Adrenal gland (tissue), 9 donors: ENCODE measurements at regions not wholly inside any gene's neighbourhood (a gene's known extent, or its start where the extent isn't known, plus 50 kb on each side); places are given as distances from the start of the nearest gene placed in this dataset.

Experiments
- DNase-seq, 7 donors: peaks; one replicate each; pipeline ENCODE4 v3.0.0-alpha.2; 2019 to 2020
- H3K27ac ChIP-seq, 5 donors: fragments of 200-600 bp; sonication (generic) in 4 of 5; 1 replicate in 3 of 5; 2 replicates in 2 of 5; pipeline versions ENCODE4 v1.5.1 to v1.8.0; 2016 to 2020; ENCODE audit warnings: mild to moderate bottlenecking in 1 of 5
- H3K27me3 ChIP-seq: fragments of 200-600 bp; 2 replicates; pipeline ENCODE4 v1.8.0; 2021
- H3K36me3 ChIP-seq, 2 donors: fragments of 200-600 bp; replicated peaks in 1 of 2; 1 replicate in 1 of 2; 2 replicates in 1 of 2; pipeline versions ENCODE4 v1.5.1 to v1.8.0; 2018 to 2022
- H3K4me1 ChIP-seq, 2 donors: fragments of 200-600 bp; replicated peaks in 1 of 2; 1 replicate in 1 of 2; 2 replicates in 1 of 2; pipeline versions ENCODE4 v1.5.1 to v1.8.0; 2018 to 2021
- H3K4me3 ChIP-seq, 4 donors: fragments of 200-600 bp; sonication (generic) in 3 of 4; one replicate each; pipeline ENCODE4 v1.5.1; 2016 to 2018
- H3K9me3 ChIP-seq, 3 donors: fragments of 200-600 bp; sonication (generic) in 1 of 3; replicated peaks in 1 of 3; 1 replicate in 2 of 3; 2 replicates in 1 of 3; pipeline versions ENCODE4 v1.5.1 to v1.8.0; 2016 to 2021
- POLR2A ChIP-seq, 2 donors: fragments of 450-650 bp; IDR thresholded peaks; one replicate each; pipeline ENCODE4 v1.6.1; 2017; ENCODE audit warnings: antibody characterized with exemption in 2 of 2, mild to moderate bottlenecking in 2 of 2, moderate library complexity in 1 of 2
- WGBS, 4 donors: extraction: QIAGEN DNeasy Blood & Tissue Kit in 2 of 4; methylation state at CpG; one replicate each; pipeline versions ENCODE4 v1.1.5 to v1.1.7; 2013 to 2017; 5-methylcytosine and 5-hydroxymethylcytosine counted together
- intact Hi-C, 2 donors: fragments of 100-400 bp; cut with DNase I; formaldehyde crosslinking; loops; one replicate each; pipeline versions ENCODE4 v1.14.1 to v1.15.0; 2022 to 2023
- TF ChIP-seq, protein P1 (sequence below), 6 experiments: fragments of 450-650 bp in 4 of 6; fragments of 200-600 bp in 2 of 6; sonication (generic) in 1 of 6; IDR thresholded peaks; 1 replicate in 5 of 6; 2 replicates in 1 of 6; pipeline versions ENCODE4 v1.5.1 to v1.8.0; 2016 to 2021; ENCODE audit warnings: antibody characterized with exemption in 6 of 6, mild to moderate bottlenecking in 2 of 6, moderate library complexity in 1 of 6
- donor health status: healthy with polysubstance abuse.
- donor health status: Bipolar disorder and iron deficiency.
- donor health status: DM: yes; HTN: yes; CAD: no.
- donor health status: DM: no; HTN: no; CAD: no.
- donor health status: DM: no; HTN: no; CAD: no.

DNA sequence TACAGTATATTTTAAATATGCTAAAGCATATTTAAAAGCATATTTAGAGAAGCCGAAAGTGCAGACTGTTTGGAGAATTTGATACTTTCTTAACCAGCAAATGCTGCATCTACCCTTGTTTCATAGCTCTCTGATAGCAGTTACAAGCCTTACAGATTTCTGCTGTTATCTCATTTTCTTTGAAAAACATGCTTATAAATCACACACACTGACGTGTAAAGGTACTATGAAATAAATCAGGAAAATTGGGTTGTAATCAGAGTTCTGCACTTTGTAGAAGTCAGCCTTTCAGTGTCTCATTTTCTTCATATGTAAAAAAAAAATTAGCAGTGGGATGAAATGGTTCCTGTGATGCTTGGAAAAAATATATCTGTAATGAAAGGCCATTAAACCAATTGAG lies 1432.4 kb upstream of the ATXN8OS start:
- no peak for TF ChIP-seq POLR2A (IDR thresholded peaks at IDR 0.05)
- TF ChIP-seq, protein P1, sequence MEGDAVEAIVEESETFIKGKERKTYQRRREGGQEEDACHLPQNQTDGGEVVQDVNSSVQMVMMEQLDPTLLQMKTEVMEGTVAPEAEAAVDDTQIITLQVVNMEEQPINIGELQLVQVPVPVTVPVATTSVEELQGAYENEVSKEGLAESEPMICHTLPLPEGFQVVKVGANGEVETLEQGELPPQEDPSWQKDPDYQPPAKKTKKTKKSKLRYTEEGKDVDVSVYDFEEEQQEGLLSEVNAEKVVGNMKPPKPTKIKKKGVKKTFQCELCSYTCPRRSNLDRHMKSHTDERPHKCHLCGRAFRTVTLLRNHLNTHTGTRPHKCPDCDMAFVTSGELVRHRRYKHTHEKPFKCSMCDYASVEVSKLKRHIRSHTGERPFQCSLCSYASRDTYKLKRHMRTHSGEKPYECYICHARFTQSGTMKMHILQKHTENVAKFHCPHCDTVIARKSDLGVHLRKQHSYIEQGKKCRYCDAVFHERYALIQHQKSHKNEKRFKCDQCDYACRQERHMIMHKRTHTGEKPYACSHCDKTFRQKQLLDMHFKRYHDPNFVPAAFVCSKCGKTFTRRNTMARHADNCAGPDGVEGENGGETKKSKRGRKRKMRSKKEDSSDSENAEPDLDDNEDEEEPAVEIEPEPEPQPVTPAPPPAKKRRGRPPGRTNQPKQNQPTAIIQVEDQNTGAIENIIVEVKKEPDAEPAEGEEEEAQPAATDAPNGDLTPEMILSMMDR (IDR thresholded peaks at IDR 0.05): no peak
- 38 to 54% (median 50%) methylated on average over 2 of the region's 2 CpGs for WGBS, 4 donors
- Histone ChIP-seq H3K27me3 (no peaks in the 10 kb centered on the region), H3K9me3 (no peaks in the 10 kb centered on the region), H3K4me1 (no peaks in the 10 kb centered on the region), H3K27ac (no peak overlapping the region), H3K4me3 (no peak overlapping the region), H3K36me3 (no peaks in the 10 kb centered on the region)
- intact Hi-C loops: no loop called here
- DNase-seq: no peak

DNA sequence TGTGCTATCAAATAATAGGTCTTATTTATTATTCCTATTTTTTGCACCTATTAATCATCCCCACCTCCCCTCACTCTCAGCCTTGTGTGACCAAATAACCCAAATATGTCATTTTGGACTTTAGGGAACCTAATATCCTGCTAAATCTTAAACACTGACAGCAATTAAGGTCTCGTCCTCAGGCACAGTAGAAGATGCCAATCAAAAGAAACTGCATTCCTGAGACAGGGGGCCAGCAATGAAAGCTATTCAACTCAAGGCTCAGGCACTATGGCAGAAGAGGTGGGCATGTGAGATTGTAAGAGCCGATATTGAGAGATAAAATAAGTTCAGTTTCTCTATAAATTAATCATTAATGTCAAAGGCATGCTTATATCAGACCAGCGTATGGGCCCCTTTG lies 1437.7 kb upstream of the PCDH9 start:
- H3K4me1 ChIP-seq: no peaks in the 10 kb centered on the region
- DNase-seq: no peak
- 72 to 81% (median 76%) methylated on average over 3 of the region's 3 CpGs for WGBS, 4 donors
- no peaks in the 10 kb centered on the region for H3K9me3 ChIP-seq
- intact Hi-C loops: no loop called here
- no peak for TF ChIP-seq POLR2A (IDR thresholded peaks at IDR 0.05)
- TF ChIP-seq, protein P1 (IDR thresholded peaks at IDR 0.05): no peak
- no peaks in the 10 kb centered on the region for H3K36me3 ChIP-seq
- H3K4me3 ChIP-seq: no peak overlapping the region
- H3K27me3 ChIP-seq: no peaks in the 10 kb centered on the region
- H3K27ac ChIP-seq: no peak overlapping the region

DNA sequence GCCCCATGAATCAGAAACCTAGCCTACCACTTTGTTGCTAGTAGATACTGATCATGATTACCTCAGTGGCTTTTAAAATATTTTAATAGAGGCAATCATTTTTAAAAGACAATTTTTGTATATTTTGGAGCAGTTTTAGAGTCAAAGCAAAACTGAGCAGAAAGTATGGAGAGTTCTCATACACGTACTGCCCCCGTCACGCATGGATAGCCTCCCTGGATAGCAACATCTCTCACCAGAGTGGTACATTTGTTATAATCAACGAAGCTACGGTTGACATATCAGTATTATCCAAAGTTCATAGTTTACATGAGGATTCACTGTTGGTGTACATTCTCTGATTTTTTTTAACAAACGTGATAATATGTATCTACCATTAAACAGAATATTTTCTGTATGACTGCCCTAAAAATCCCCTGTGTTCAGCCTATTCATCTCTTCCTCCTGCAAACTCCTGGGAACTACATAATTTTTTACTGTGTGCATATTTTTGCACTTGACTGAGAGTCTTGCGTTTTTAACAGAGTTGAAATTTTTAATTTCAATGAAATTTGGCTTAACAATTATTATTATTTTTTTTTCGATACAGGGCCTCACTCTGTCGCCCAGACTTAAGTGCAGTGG lies 1436.8 kb upstream of the PCDH9 start:
- Histone ChIP-seq H3K27me3 (no peaks in the 10 kb centered on the region), H3K9me3 (no peaks in the 10 kb centered on the region), H3K4me3 (no peak overlapping the region), H3K36me3 (no peaks in the 10 kb centered on the region), H3K4me1 (no peaks in the 10 kb centered on the region), H3K27ac (no peak overlapping the region)
- WGBS, 4 donors: 74 to 77% (median 75%) methylated on average over 9 of the region's 9 CpGs
- no peak for DNase-seq
- TF ChIP-seq POLR2A (IDR thresholded peaks at IDR 0.05): no peak
- TF ChIP-seq, protein P1 (IDR thresholded peaks at IDR 0.05): no peak
- intact Hi-C loops: no loop called here

DNA sequence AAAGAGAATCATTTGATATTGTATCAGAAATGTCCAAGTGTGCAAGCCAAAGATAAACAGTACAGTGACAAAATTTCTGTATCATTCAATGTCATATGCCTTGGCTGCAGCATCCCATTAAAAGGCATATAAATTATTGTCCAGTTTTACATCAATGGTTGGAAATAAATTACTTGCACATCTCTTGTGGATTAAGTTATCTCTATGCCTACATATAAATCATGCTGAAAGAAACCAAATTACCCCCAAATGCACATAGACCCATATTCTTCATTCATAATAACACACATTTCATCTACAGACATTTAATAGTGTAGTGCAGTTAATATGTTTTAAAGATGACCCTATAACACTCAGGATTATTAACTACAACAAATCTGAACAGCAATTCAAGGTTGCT lies 1415.7 kb upstream of the PCDH9 start:
- H3K36me3 ChIP-seq: no peaks in the 10 kb centered on the region
- DNase-seq: no peak

More for the DNA sequence above, 1415.7 kb upstream of the PCDH9 start:
- H3K4me1 ChIP-seq: no peaks in the 10 kb centered on the region
- no peak for TF ChIP-seq POLR2A (IDR thresholded peaks at IDR 0.05)
- TF ChIP-seq, protein P1 (IDR thresholded peaks at IDR 0.05): no peak
- H3K9me3 ChIP-seq: peaks cover 0 to 2% (median 0%) of the 10 kb centered on the region in 3 donors
- H3K4me3 ChIP-seq: no peak overlapping the region
- no peak overlapping the region for H3K27ac ChIP-seq
- H3K27me3 ChIP-seq: no peaks in the 10 kb centered on the region
- intact Hi-C loops: no loop called here
